Esophagus muscularis mucosa (tissue), 4 donors: ENCODE measurements at regions not wholly inside any gene's neighbourhood (a gene's known extent, or its start where the extent isn't known, plus 50 kb on each side); places are given as distances from the start of the nearest gene placed in this dataset.

Experiments
- EP300 ChIP-seq: sonication (generic); formaldehyde crosslinking; IDR thresholded peaks from one replicate; pipeline ENCODE4 v1.6.1; 2017; ENCODE audit warnings: antibody characterized with exemption
- POLR2A ChIP-seq: fragments of 450-650 bp; IDR thresholded peaks from one replicate; pipeline ENCODE4 v1.6.1; 2017; ENCODE audit warnings: antibody characterized with exemption, moderate library complexity, mild to moderate bottlenecking, low read depth
- POLR2AphosphoS5 ChIP-seq, 2 donors: sonication (generic); formaldehyde crosslinking; IDR thresholded peaks; one replicate each; pipeline ENCODE4 v1.6.1; 2017; ENCODE audit warnings: antibody characterized with exemption in 2 of 2
- TF ChIP-seq, protein P1 (sequence below), 3 experiments: fragments of 200-600 bp in 2 of 3; fragments of 450-650 bp in 1 of 3; sonication (generic) in 2 of 3; IDR thresholded peaks; one replicate each; pipeline ENCODE4 v1.5.1; 2017 to 2019; ENCODE audit warnings: antibody characterized with exemption in 3 of 3, mild to moderate bottlenecking in 2 of 3, moderate library complexity in 1 of 3

DNA sequence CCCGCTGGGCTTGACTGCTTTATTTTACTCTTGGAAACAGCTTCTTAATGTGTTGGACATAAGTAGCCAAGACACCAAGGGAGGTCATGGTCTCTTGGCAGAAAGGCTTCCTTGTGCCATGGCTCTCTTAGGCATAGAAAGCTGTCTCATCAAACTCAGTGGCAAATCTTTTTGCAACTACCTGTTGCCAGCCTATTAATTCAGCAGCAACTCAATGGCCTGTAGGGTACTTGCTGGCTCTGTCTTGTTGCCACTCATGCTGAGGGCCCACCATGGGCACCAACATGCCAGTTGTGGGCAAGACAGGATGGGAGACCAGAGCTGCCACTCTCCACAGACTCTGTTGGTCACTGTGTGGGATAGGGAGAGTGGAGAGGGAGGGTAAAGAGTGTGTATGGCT lies 1209.4 kb downstream of the UQCRFS1 start:
- TF ChIP-seq, protein P1, sequence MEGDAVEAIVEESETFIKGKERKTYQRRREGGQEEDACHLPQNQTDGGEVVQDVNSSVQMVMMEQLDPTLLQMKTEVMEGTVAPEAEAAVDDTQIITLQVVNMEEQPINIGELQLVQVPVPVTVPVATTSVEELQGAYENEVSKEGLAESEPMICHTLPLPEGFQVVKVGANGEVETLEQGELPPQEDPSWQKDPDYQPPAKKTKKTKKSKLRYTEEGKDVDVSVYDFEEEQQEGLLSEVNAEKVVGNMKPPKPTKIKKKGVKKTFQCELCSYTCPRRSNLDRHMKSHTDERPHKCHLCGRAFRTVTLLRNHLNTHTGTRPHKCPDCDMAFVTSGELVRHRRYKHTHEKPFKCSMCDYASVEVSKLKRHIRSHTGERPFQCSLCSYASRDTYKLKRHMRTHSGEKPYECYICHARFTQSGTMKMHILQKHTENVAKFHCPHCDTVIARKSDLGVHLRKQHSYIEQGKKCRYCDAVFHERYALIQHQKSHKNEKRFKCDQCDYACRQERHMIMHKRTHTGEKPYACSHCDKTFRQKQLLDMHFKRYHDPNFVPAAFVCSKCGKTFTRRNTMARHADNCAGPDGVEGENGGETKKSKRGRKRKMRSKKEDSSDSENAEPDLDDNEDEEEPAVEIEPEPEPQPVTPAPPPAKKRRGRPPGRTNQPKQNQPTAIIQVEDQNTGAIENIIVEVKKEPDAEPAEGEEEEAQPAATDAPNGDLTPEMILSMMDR (IDR thresholded peaks at IDR 0.05): no peak
- TF ChIP-seq POLR2A (no peak), POLR2AphosphoS5 (IDR thresholded peaks at IDR 0.05) (no peak), EP300 (no peak)
